ENCODE measurements at regions not wholly inside any gene's neighbourhood (a gene's known extent, or its start where the extent isn't known, plus 50 kb on each side); places are given as distances from the start of the nearest gene placed in this dataset.

- Histone ChIP-seq H3K4me1 (ENCODE audit: control insufficient read depth, insufficient read depth, low read depth, low read length) (no peaks in the 10 kb centered on the region), H3K79me1 (replicated peaks; ENCODE audit: low read length, poor library complexity, severe bottlenecking) (no peaks in the 10 kb centered on the region), H3K36me3 (ENCODE audit: control insufficient read depth in 1 of 2, insufficient read depth in 2 of 2, low read depth in 1 of 2, low read length in 2 of 2) (no peaks in the 10 kb centered on the region), H3K4ac (ENCODE audit: low read depth in 1 of 2, low read length in 2 of 2) (no peak overlapping the region), H3K27ac (ENCODE audit: low read length, poor library complexity, severe bottlenecking) (no peak overlapping the region), H2BK5ac (ENCODE audit: low read depth, low read length, poor library complexity, severe bottlenecking) (no peak overlapping the region), H4K91ac (ENCODE audit: low read length) (no peak overlapping the region), H3K4me2 (ENCODE audit: low read length, poor library complexity, severe bottlenecking) (no peak overlapping the region), H3K14ac (ENCODE audit: low read length in 2 of 2) (no peak overlapping the region), H3K9ac (ENCODE audit: low read length) (no peak overlapping the region), H2BK15ac (ENCODE audit: low read depth, poor library complexity, severe bottlenecking) (no peak overlapping the region), H2BK120ac (ENCODE audit: low read depth, low read length) (no peak overlapping the region), H3K4me3 (ENCODE audit: insufficient read depth in 1 of 2, low read depth in 1 of 2, low read length in 2 of 2) (no peak overlapping the region), H3K27me3 (ENCODE audit: control insufficient read depth in 1 of 2, insufficient read depth in 1 of 2, low read length in 2 of 2) (no peaks in the 10 kb centered on the region), H2AFZ (ENCODE audit: low read depth, low read length) (no peak overlapping the region), H4K8ac (ENCODE audit: low read length) (no peak overlapping the region), H2BK12ac (ENCODE audit: low read length in 2 of 2) (no peak overlapping the region), H3K18ac (ENCODE audit: low read depth in 1 of 2, low read length in 2 of 2) (no peak overlapping the region), H3K9me3 (ENCODE audit: control insufficient read depth, low read length) (no peaks in the 10 kb centered on the region), H2AK5ac (ENCODE audit: low read length, severe bottlenecking) (no peak overlapping the region), H3K23ac (ENCODE audit: low read length in 2 of 2) (no peak overlapping the region)
- no peak for DNase-seq
Observed at GRCh38 chr14:30499358-30499757, 59.6 kb upstream of the G2E3 start.

- WGBS = 81% methylated on average over 1 of the region's 2 CpGs
Observed at GRCh38 chr14:30500222-30500621, 58.7 kb upstream of the G2E3 start.

GRCh38 chr14:30507209-30507608 lies 51.7 kb upstream of the G2E3 start:
- no peak overlapping the region for H3K14ac ChIP-seq (ENCODE audit: low read length in 2 of 2)
- H3K4ac ChIP-seq (ENCODE audit: low read depth in 1 of 2, low read length in 2 of 2) = no peak overlapping the region
- 86% methylated on average over 3 of the region's 3 CpGs for WGBS

More at GRCh38 chr14:30500222-30500621, 58.7 kb upstream of the G2E3 start:
- Histone ChIP-seq H3K14ac (ENCODE audit: low read length in 2 of 2) (no peak overlapping the region), H3K4ac (ENCODE audit: low read depth in 1 of 2, low read length in 2 of 2) (no peak overlapping the region), H2AK5ac (ENCODE audit: low read length, severe bottlenecking) (no peak overlapping the region), H3K79me1 (replicated peaks; ENCODE audit: low read length, poor library complexity, severe bottlenecking) (no peaks in the 10 kb centered on the region), H2BK15ac (ENCODE audit: low read depth, poor library complexity, severe bottlenecking) (no peak overlapping the region), H3K9ac (ENCODE audit: low read length) (no peak overlapping the region), H3K36me3 (ENCODE audit: control insufficient read depth in 1 of 2, insufficient read depth in 2 of 2, low read depth in 1 of 2, low read length in 2 of 2) (no peaks in the 10 kb centered on the region), H3K18ac (ENCODE audit: low read depth in 1 of 2, low read length in 2 of 2) (no peak overlapping the region), H2BK12ac (ENCODE audit: low read length in 2 of 2) (no peak overlapping the region), H3K4me2 (ENCODE audit: low read length, poor library complexity, severe bottlenecking) (no peak overlapping the region), H2AFZ (ENCODE audit: low read depth, low read length) (no peak overlapping the region), H3K4me3 (ENCODE audit: insufficient read depth in 1 of 2, low read depth in 1 of 2, low read length in 2 of 2) (no peak overlapping the region), H4K8ac (ENCODE audit: low read length) (no peak overlapping the region), H3K9me3 (ENCODE audit: control insufficient read depth, low read length) (no peaks in the 10 kb centered on the region), H3K27me3 (ENCODE audit: control insufficient read depth in 1 of 2, insufficient read depth in 1 of 2, low read length in 2 of 2) (no peaks in the 10 kb centered on the region), H2BK120ac (ENCODE audit: low read depth, low read length) (no peak overlapping the region), H3K4me1 (ENCODE audit: control insufficient read depth, insufficient read depth, low read depth, low read length) (no peaks in the 10 kb centered on the region), H4K91ac (ENCODE audit: low read length) (no peak overlapping the region), H3K27ac (ENCODE audit: low read length, poor library complexity, severe bottlenecking) (no peak overlapping the region), H2BK5ac (ENCODE audit: low read depth, low read length, poor library complexity, severe bottlenecking) (no peak overlapping the region), H3K23ac (ENCODE audit: low read length in 2 of 2) (no peak overlapping the region)
- DNase-seq = no peak

More at GRCh38 chr14:30507209-30507608, 51.7 kb upstream of the G2E3 start:
- Histone ChIP-seq H4K8ac (ENCODE audit: low read length) (no peak overlapping the region), H3K36me3 (ENCODE audit: control insufficient read depth in 1 of 2, insufficient read depth in 2 of 2, low read depth in 1 of 2, low read length in 2 of 2) (no peaks in the 10 kb centered on the region), H3K23ac (ENCODE audit: low read length in 2 of 2) (no peak overlapping the region), H3K4me2 (ENCODE audit: low read length, poor library complexity, severe bottlenecking) (no peak overlapping the region), H3K27me3 (ENCODE audit: control insufficient read depth in 1 of 2, insufficient read depth in 1 of 2, low read length in 2 of 2) (no peaks in the 10 kb centered on the region), H2AFZ (ENCODE audit: low read depth, low read length) (no peak overlapping the region), H4K91ac (ENCODE audit: low read length) (no peak overlapping the region), H3K9ac (ENCODE audit: low read length) (no peak overlapping the region), H3K18ac (ENCODE audit: low read depth in 1 of 2, low read length in 2 of 2) (no peak overlapping the region), H2BK12ac (ENCODE audit: low read length in 2 of 2) (no peak overlapping the region), H3K4me3 (ENCODE audit: insufficient read depth in 1 of 2, low read depth in 1 of 2, low read length in 2 of 2) (no peak overlapping the region), H2BK15ac (ENCODE audit: low read depth, poor library complexity, severe bottlenecking) (no peak overlapping the region), H3K79me1 (replicated peaks; ENCODE audit: low read length, poor library complexity, severe bottlenecking) (no peaks in the 10 kb centered on the region), H3K4me1 (ENCODE audit: control insufficient read depth, insufficient read depth, low read depth, low read length) (no peaks in the 10 kb centered on the region), H3K9me3 (ENCODE audit: control insufficient read depth, low read length) (no peaks in the 10 kb centered on the region), H2AK5ac (ENCODE audit: low read length, severe bottlenecking) (no peak overlapping the region), H2BK120ac (ENCODE audit: low read depth, low read length) (no peak overlapping the region), H3K27ac (ENCODE audit: low read length, poor library complexity, severe bottlenecking) (no peak overlapping the region), H2BK5ac (ENCODE audit: low read depth, low read length, poor library complexity, severe bottlenecking) (no peak overlapping the region)
- DNase-seq = no peak
